ENCODE measurements at regions not wholly inside any gene's neighbourhood (a gene's known extent, or its start where the extent isn't known, plus 50 kb on each side); places are given as distances from the start of the nearest gene placed in this dataset.
"Not testable (repeated sequence)": the region's sequence is repeated elsewhere in the genome, so short reads cannot be mapped to it uniquely, and the experiment has no call there.

DNA sequence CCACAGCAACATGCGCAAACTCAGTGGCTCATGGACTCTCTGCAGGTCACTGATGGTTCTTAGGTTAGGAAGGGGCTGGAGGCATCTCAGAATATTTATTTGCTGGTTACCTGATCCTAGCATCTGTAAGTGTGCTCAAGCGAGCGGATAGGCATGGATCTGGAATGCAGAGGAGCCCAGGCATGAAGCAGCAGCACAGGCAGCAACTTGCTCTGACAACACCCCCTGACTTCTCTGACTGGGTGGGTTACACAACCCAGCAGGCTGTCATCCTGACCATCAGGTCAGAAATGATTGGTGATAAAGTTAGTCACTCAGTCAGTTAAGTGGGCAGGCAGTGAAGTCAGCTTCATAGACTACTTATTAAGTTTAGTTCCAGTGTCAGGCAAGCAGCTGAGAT is 50.4 kb upstream of the CTSV start:
- TF ChIP-seq, protein P1, sequence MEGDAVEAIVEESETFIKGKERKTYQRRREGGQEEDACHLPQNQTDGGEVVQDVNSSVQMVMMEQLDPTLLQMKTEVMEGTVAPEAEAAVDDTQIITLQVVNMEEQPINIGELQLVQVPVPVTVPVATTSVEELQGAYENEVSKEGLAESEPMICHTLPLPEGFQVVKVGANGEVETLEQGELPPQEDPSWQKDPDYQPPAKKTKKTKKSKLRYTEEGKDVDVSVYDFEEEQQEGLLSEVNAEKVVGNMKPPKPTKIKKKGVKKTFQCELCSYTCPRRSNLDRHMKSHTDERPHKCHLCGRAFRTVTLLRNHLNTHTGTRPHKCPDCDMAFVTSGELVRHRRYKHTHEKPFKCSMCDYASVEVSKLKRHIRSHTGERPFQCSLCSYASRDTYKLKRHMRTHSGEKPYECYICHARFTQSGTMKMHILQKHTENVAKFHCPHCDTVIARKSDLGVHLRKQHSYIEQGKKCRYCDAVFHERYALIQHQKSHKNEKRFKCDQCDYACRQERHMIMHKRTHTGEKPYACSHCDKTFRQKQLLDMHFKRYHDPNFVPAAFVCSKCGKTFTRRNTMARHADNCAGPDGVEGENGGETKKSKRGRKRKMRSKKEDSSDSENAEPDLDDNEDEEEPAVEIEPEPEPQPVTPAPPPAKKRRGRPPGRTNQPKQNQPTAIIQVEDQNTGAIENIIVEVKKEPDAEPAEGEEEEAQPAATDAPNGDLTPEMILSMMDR (conservative IDR thresholded peaks at IDR 0.05; ENCODE audit: low read depth in 2 of 2), result not testable (repeated sequence)
- TF ChIP-seq, protein P2, sequence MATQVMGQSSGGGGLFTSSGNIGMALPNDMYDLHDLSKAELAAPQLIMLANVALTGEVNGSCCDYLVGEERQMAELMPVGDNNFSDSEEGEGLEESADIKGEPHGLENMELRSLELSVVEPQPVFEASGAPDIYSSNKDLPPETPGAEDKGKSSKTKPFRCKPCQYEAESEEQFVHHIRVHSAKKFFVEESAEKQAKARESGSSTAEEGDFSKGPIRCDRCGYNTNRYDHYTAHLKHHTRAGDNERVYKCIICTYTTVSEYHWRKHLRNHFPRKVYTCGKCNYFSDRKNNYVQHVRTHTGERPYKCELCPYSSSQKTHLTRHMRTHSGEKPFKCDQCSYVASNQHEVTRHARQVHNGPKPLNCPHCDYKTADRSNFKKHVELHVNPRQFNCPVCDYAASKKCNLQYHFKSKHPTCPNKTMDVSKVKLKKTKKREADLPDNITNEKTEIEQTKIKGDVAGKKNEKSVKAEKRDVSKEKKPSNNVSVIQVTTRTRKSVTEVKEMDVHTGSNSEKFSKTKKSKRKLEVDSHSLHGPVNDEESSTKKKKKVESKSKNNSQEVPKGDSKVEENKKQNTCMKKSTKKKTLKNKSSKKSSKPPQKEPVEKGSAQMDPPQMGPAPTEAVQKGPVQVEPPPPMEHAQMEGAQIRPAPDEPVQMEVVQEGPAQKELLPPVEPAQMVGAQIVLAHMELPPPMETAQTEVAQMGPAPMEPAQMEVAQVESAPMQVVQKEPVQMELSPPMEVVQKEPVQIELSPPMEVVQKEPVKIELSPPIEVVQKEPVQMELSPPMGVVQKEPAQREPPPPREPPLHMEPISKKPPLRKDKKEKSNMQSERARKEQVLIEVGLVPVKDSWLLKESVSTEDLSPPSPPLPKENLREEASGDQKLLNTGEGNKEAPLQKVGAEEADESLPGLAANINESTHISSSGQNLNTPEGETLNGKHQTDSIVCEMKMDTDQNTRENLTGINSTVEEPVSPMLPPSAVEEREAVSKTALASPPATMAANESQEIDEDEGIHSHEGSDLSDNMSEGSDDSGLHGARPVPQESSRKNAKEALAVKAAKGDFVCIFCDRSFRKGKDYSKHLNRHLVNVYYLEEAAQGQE (IDR thresholded peaks at IDR 0.05; ENCODE audit: unreplicated experiment), result not testable (repeated sequence)
- not testable (repeated sequence) for TF ChIP-seq EZH2 (IDR thresholded peaks at IDR 0.05; ENCODE audit: low read depth, unreplicated experiment); EZH2phosphoT487 (IDR thresholded peaks at IDR 0.05; ENCODE audit: unreplicated experiment); POLR2AphosphoS5 (IDR thresholded peaks at IDR 0.05; ENCODE audit: low read depth)
- TF ChIP-seq, protein P3, sequence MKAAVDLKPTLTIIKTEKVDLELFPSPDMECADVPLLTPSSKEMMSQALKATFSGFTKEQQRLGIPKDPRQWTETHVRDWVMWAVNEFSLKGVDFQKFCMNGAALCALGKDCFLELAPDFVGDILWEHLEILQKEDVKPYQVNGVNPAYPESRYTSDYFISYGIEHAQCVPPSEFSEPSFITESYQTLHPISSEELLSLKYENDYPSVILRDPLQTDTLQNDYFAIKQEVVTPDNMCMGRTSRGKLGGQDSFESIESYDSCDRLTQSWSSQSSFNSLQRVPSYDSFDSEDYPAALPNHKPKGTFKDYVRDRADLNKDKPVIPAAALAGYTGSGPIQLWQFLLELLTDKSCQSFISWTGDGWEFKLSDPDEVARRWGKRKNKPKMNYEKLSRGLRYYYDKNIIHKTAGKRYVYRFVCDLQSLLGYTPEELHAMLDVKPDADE (IDR thresholded peaks at IDR 0.05), result not testable (repeated sequence)
